GM20000 (cell line): ENCODE measurements at regions not wholly inside any gene's neighbourhood (a gene's known extent, or its start where the extent isn't known, plus 50 kb on each side); places are given as distances from the start of the nearest gene placed in this dataset.

Experiments used
- DNase-seq: peaks from one replicate; pipeline ENCODE4 v3.0.0; 2012; ENCODE audit warnings: low spot score
- CTCF ChIP-seq: IDR thresholded peaks from 2 replicates; pipeline ENCODE4 v1.5.1; 2012; ENCODE audit warnings: mild to moderate bottlenecking, control low read depth; ENCODE audit errors: extremely low read depth, missing control alignments

DNA sequence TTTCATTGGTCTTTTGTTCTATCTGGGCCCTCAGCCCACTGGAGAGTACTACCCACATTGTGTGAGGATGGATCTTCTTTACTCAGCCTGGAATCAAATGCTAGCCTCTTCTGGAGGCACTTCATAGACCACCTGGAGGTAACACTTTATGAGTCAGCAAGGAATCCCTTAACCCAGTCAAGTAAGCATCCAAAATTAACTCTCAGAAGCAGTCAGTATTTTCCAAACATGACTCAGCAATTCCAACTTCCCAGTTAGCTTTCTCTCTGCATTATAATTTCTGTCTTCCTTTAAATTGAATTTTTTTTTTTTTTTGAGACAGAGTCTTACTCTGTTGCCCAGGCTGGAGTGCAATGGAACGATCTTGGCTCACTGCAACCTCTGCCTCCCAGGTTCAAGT is 142.7 kb downstream of the ACKR3 start:
- no peak for DNase-seq
- no peak for TF ChIP-seq CTCF

DNA sequence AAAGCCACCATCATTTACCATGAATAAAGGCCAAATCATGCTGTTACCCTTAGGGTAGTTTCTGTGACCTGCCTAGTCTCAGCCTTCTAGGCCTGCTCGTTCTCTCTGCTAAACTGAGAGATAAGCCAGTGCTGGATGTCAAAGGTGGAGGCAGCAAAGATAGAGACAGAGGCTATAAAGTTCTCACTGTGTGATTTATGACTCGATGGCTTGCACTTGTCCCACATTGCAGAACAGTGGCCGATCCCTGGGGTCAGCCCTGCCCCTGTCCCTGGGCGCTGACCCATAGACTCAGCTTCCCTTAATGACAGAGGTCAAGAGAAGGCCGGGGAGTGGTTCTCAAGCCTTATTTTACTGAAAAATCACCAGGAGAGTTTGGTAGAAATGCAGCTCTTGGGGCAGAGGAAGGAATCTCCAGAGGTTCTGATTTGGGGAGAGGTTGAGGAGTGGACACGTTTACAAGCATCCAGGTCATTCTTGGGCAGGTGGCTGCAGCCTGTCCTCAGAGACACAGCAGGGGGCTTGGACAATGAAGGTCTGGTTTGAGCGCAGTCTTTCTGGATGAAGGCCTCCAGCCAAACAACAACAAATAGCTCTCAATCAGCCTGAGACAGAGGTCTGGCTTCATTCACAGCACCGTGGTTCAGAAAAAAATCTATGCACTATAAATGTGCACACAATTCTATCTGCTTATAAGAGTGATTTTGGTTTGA is 143.5 kb downstream of the ACKR3 start:
- no peak for DNase-seq
- no peak for TF ChIP-seq CTCF

GRCh38 chr2:236714080-236714479 is 144.5 kb downstream of the ACKR3 start:
- TF ChIP-seq CTCF = no peak
- DNase-seq = no peak

DNA sequence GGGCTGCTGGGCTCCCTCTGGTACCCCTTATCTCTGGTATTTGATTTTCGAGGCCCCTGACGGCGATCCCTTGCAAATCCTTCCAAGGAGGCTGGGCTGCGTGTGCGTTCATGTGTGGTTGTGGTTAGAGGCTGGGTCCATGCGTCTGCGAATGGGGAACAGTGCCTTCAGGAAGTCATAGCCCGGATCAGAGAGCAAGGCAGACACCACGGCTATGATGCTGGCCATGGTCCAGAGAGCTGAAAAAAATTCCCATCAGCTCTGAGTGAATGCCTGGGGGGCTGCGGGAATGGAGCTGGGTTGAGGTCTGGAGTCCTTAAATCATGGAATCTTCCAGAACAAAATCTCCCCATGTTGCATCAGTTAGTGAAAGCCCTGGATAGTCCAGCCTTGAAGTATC is 145.5 kb downstream of the ACKR3 start:
- DNase-seq = no peak
- no peak for TF ChIP-seq CTCF

DNA sequence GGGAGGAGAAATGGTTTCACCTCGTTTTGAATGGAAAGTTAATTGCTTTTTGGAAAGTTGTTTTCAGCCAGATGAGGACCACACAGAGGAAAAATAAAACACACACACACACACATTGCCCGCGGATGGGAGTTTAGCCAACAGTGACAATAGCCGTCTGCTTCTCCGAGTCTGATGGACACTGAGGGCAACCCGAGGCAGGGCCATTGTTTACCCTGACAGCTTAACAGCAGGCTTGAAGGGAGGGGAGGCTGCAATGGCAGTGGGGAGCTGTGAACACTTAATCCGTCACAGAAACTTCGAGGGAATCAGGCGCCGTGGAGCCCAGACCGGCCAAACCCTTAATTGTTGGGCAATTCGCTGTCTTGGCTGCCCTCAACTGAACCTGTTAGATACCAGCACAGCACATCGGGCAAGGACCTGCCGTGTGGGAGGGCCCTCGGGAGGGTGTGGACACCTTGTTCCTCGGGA is 145.9 kb downstream of the ACKR3 start:
- no peak for DNase-seq
- no peak for TF ChIP-seq CTCF

DNA sequence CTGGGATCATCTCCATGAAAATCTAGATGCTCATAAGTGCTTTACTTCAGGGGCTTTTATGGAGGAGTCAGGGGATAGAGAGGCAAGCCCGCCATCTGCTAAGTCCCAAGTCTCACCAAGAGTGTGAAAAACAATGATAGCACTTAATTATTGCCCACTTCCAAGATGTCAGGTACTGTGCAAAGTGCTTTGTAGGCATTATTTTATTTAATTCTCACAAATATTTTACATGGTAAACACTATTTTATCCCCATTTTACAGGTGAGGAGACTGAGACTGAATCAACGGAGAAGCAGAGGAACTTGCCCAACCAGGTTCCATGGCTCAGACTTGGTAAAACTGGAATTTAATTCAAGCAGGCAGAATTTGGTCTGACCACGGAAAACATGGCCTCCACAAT is 147.5 kb downstream of the ACKR3 start:
- DNase-seq = no peak
- TF ChIP-seq CTCF = no peak

- DNase-seq = no peak
- no peak for TF ChIP-seq CTCF
Observed at GRCh38 chr2:236717729-236718128, 148.1 kb downstream of the ACKR3 start.
